GM04504 (cell line): ENCODE measurements at regions not wholly inside any gene's neighbourhood (a gene's known extent, or its start where the extent isn't known, plus 50 kb on each side); places are given as distances from the start of the nearest gene placed in this dataset.
"Not testable (repeated sequence)": the region's sequence is repeated elsewhere in the genome, so short reads cannot be mapped to it uniquely, and the experiment has no call there.

ENCODE experiments used
- DNase-seq: peaks from one replicate; pipeline ENCODE4 v3.0.0-alpha.2; 2012; ENCODE audit warnings: low read depth

DNA sequence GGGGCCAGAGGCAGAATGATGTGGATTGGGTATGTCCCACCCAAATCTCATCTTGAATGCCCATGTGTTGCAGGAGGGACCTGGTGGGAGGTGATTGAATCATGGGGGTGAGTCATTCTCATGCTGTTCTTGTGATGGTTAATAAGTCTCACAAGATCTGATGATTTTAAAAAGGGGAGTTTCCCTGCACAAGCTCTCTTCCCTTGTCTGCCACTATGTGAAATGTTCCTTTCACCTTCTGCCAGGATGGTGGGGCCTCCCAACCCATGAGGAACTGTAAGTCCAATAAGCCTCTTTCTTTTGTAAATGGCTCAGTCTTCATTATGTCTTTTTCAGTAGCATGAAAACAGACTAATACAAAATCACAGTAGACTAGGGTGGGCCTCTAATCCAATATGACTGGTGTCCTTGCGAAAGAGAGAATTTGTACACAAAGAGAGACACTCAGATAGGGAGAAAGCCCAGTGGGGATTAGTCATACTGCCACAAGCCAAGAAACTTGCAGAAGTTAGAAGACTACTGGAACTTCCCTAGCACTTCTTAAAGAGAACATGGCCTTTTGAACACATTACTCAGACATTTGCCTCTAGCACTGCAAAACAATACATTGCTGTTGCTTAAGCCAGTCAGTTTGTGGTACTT, 68.4 kb downstream of the ANXA1 start:
- peak; percentile 7 for DNase-seq

DNA sequence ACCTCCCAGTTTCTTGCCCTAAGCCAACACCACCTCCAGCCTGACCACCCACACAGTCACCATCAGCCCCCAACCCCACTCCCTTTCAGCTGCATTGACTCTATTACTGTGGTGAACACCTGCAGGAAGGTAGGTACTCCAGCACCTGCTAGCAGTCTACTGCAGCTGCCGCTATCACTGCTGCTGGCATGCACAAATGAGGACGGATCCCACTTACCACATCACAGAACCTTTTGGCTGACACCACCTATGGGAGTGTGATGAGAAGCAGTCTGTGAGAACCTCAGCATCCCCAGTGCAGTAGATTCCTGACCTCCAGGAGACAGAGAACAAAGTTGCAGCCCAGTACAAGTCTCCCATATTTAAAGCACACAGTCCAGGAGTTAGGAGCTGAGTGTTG, 71.9 kb downstream of the ANXA1 start:
- DNase-seq = no peak

DNA sequence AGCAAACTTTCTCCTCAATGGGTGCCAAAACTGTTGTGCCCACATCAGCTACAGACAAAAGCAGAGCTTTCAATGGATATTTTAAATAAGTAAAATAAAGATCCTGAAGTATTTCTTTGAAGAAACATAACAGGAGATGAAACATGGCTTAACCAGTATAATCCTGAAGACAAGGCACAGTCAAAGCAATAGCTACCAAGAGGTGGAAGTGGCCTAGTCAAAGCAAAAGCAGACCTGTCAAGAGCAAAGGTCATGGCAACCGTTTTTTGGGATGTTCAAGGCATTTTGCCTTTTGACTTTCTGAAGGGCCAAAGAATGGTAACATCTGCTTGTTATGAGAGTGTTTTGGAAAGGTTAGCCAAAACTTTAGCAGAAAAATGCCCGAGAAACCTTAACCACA, 77.9 kb downstream of the ANXA1 start:
- no peak for DNase-seq

DNA sequence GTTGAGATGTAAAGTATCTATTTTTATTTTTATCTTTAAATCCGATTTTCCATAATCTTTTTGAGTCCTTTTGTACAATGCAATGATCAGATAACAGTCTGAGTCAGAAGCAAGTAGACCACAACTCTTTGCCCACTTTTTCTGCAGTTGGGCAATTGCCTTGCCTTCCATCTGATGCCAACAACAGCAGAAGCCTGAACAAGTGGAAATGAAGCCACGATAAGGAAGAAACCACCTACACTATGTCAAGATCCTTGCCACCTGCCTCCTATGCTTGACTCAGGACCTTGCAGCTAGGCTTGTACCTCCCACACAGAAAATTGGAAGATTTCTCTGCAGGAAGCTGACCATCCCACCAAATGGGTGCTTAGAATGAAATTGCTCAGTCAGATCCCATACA, 78.6 kb downstream of the ANXA1 start:
- no peak for DNase-seq

GRCh38 chr9:73231203-73231602, 79.5 kb downstream of the ANXA1 start:
- DNase-seq = no peak

DNA sequence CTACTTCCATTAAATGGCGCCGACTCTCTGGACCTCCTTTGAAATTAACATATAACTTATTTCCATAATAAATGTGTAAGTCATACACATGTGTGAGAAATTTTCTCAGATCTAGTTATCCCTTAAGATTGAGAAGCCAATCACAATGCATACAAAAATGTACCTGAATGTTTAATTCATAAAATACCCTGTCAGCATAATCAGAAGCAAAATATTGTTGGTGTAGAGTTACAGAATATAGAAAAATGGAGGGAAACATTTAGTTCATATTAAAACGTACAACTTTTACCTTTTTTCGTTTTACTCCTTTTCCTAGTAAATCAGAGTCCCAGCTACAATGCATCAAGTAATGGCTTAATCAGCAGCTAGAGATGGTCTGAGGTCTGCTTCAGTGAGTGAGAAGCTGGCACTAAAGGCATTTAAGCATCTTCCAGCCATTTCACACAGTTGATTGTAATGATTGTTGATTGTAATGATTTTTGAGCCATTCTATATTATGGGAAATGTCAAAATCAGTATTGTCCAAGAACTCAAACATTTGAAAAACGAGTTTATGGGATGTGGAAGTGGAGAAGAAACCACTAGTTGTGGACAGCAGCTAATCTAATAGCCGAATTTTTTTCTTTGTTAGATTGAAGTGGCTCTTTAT, 81.8 kb downstream of the ANXA1 start:
- no peak for DNase-seq

- no peak for DNase-seq
These were observed 82.3 kb downstream of the ANXA1 start for GRCh38 chr9:73234008-73234360.

GRCh38 chr9:73237140-73237539, 85.5 kb downstream of the ANXA1 start:
- DNase-seq = no peak

DNA sequence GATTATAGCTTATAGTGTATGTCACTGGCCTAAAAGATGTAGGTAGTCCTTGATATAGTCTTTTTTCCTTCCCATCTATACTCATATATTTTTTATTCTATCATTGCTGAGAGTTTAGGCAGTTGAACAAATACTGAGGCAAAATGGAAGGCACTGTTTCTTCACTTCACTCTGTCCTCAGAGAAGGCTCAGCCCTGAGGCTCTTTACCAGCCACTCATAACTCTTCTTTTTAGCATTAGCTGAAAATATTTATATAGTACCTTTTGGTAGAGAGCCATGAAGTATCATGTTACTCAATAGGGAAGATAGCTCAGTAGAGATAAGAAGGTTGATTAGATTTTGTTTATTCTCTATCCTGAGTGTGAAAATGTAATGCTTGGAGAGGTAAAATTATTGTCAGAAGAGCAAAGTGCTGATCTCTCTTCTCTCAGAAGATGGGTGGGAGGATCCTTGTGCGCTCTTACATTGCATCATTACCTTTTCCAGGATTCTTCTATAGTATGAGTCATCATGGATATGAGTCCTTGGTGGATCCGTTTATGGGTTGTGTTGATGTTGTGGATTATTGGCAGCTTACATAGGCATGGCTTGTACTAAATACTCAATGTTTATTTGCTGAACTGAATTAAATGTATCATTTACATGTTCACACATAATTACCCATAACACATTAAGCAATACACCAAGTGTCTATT, 88.1 kb downstream of the ANXA1 start:
- DNase-seq = no peak

DNA sequence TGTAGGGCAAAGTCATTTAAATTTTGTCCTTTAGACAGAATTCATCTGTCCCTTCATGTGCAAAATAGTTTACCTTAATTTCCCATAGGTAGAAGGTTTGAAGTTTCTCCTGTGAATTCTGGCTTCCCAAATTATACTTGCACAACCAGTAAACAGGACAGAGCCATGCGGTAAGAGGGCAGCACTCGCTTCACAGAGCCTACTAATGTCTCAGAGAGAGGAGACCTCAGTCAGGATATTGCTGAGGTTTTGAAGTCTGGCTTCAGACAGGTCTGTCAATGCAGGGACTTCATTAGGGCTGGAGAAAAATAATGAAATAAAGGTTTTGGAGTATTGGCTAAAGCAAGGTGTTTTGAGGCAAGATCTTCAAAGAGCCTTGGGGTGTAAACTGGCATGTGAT, 91.4 kb downstream of the ANXA1 start:
- no peak for DNase-seq

DNA sequence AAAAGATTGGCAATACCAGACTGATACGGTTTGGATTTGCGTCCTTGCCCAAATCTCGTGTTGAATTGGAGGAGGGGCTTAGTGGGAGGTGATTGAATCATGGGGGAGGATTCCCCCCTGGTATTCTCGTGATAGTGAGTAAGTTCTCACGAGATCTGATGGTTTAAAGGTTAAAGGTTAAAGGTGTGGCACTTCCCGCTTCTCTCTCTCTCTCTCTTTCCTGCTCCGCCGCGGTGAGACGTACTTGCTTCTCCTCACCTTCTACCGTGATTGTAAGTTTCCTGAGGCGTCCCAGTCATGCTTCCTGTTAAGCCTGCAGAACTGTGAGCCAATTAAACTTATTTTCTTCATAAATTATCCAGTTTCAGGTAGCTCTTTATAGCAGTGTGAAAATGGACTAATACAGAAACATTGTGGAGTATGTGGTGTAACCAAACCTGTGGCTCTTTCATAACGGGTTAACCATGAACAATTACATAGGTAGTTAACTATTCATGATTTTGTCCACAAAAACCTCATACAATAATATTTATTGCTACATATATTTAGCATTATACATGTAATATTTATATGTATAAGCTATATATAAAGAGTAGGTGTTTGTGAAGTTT, 107.5 kb downstream of the ANXA1 start:
- DNase-seq = no peak

- DNase-seq = no peak
These were observed 108.8 kb downstream of the ANXA1 start for GRCh38 chr9:73260506-73260905.

DNA sequence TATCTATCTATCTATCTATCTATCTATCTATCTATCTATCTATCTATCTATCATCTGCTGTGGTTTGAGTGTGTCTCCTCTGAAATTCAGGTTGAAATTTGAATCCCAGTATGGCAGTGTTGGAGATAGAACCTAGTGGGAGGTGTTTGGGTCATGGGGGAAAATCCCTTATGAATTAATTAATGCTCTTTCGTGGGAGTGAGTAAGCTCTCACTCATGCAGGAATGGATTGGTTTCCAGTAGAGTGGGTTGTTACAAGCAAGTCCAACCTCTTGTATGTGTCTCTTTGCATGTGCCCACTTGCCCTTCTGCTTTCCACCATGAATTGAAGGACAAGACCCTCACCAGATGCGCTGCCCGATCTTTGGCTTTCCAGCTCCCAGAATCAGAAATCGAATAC, 113.0 kb downstream of the ANXA1 start:
- DNase-seq = no peak

- DNase-seq = no peak
These were observed 114.2 kb downstream of the ANXA1 start for GRCh38 chr9:73265876-73266275.

- DNase-seq = no peak
These were observed 117.9 kb downstream of the ANXA1 start for GRCh38 chr9:73269430-73270101.

GRCh38 chr9:73270967-73271721, 119.5 kb downstream of the ANXA1 start:
- peak; percentile 36 for DNase-seq

- no peak for DNase-seq
These were observed 128.4 kb downstream of the ANXA1 start for GRCh38 chr9:73280113-73280512.

DNA sequence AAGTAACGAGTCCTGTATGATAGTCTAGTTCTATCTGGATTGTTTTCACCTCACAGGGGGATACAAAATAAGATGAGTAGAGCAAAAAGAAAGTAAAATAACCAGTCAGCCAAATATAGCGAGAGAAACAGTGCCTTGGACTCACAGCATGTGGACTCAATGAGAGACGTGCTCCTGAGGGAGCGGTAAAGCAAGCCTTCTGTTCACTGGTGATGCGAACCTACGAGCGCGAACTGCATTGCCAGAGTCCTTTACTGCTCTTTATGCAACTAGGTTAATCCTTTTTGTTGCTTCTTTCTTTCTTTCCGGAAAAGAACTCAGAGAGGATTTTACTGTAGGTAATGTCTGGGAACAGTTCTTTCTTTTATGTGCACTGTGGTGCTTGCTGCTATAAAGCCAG, 132.7 kb downstream of the ANXA1 start:
- no peak for DNase-seq

DNA sequence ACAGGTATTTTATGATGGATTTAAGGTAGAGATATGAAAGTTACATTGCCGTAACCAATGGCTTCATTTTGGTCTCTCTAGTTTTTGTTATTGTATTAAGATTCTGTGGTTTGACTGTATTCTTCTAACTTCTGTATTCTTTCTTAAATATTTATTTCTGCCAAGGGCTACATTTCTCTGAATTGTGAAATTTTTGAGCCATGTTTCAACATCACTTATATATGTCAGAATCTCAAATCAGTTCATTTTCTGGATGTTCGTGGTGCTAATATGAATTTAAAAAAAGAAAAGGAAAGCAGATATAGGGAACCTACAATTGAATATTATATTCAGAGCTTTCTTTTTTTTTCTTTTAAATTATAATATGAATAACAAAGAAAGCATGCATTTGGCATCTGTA, 142.7 kb downstream of the ANXA1 start:
- no peak for DNase-seq

DNA sequence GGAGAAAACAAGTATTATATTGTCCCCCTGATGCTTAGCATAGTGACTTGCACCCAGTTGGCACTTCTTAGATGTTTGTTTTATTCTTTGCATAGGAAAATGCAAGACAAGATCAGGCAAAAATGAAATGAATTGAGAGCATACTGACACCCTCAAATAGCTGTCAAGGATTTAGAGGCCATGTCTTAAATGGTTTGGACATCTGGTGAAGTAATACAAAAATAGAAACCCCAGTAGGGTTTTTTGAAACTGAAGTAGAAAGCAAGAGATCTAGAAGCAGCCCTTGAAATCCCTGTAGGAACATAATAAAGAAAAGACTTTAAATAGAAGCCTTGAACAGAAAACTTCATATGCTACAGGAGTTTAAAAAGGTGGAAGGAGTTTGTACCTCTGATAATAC, 174.3 kb downstream of the ANXA1 start:
- DNase-seq = no peak

- no peak for DNase-seq
These were observed 175.5 kb downstream of the ANXA1 start for GRCh38 chr9:73327149-73327548.

- not testable (repeated sequence) for DNase-seq
These were observed 185.5 kb downstream of the ANXA1 start for GRCh38 chr9:73337182-73337581.
